Fibroblast of lung (primary cell): ENCODE measurements at regions not wholly inside any gene's neighbourhood (a gene's known extent, or its start where the extent isn't known, plus 50 kb on each side); places are given as distances from the start of the nearest gene placed in this dataset.
"Not testable (repeated sequence)": the region's sequence is repeated elsewhere in the genome, so short reads cannot be mapped to it uniquely, and the experiment has no call there.

Experiments used
- DNase-seq, 2 donors: peaks; one replicate each; pipeline versions ENCODE4 v3.0.0 to v3.0.0-alpha.2; 2010; ENCODE audit warnings: low read depth in 2 of 2
- H2AFZ ChIP-seq: 2 replicates; pipeline ENCODE4 v1.5.1; 2012; ENCODE audit warnings: low read length, control low read depth, inconsistent platforms
- H3K27ac ChIP-seq: 2 replicates; pipeline ENCODE4 v1.5.1; 2011; ENCODE audit warnings: low read length, control low read depth; ENCODE audit not compliant: insufficient read depth
- H3K27me3 ChIP-seq: 2 replicates; pipeline ENCODE4 v1.5.1; 2011; ENCODE audit warnings: mild to moderate bottlenecking, low read length; ENCODE audit not compliant: control insufficient read depth, insufficient read depth
- H3K36me3 ChIP-seq: 2 replicates; pipeline ENCODE4 v1.5.1; 2011; ENCODE audit warnings: low read length; ENCODE audit not compliant: control insufficient read depth, insufficient read depth
- H3K4me1 ChIP-seq: 2 replicates; pipeline ENCODE4 v1.5.1; 2011; ENCODE audit warnings: low read length; ENCODE audit not compliant: control insufficient read depth, insufficient read depth; ENCODE audit errors: extremely low read depth
- H3K4me2 ChIP-seq: 2 replicates; pipeline ENCODE4 v1.5.1; 2011; ENCODE audit warnings: low read length, control low read depth; ENCODE audit not compliant: insufficient read depth; ENCODE audit errors: extremely low read depth
- H3K4me3 ChIP-seq, 4 experiments: fragments of 200-600 bp in 1 of 4; sonication (generic) in 1 of 4; replicated peaks in 1 of 4; 2 replicates each; pipeline ENCODE4 v1.5.1; 2011 to 2016; ENCODE audit warnings: low read length in 4 of 4, low read depth in 3 of 4, mild to moderate bottlenecking in 3 of 4, control low read depth in 2 of 4, inconsistent platforms in 1 of 4, mixed read lengths in 1 of 4; ENCODE audit not compliant: insufficient read depth in 1 of 4; ENCODE audit errors: control extremely low read depth in 1 of 4
- H3K79me2 ChIP-seq: 2 replicates; pipeline ENCODE4 v1.5.1; 2012; ENCODE audit warnings: mild to moderate bottlenecking, low read length, inconsistent platforms; ENCODE audit not compliant: control insufficient read depth, insufficient read depth
- H3K9ac ChIP-seq: 2 replicates; pipeline ENCODE4 v1.5.1; 2011; ENCODE audit warnings: mild to moderate bottlenecking, low read length, control low read depth; ENCODE audit not compliant: insufficient read depth
- H3K9me3 ChIP-seq: 2 replicates; pipeline ENCODE4 v1.5.1; 2012; ENCODE audit warnings: low read depth, low read length; ENCODE audit not compliant: control insufficient read depth, insufficient read depth
- H4K20me1 ChIP-seq: 2 replicates; pipeline ENCODE4 v1.5.1; 2011; ENCODE audit warnings: low read length; ENCODE audit not compliant: control insufficient read depth, insufficient read depth; ENCODE audit errors: extremely low read depth
- CTCF ChIP-seq, 2 donors: IDR thresholded peaks in 1 of 2; conservative IDR thresholded peaks in 1 of 2; 1 replicate in 1 of 2; 2 replicates in 1 of 2; pipeline ENCODE4 v1.5.1; 2011 to 2012; ENCODE audit warnings: low read length in 2 of 2, control low read depth in 1 of 2, inconsistent platforms in 1 of 2, low read depth in 1 of 2, mild to moderate bottlenecking in 1 of 2
- EZH2 ChIP-seq: IDR thresholded peaks from 2 replicates; pipeline ENCODE4 v1.5.1; 2012; ENCODE audit warnings: low read length, control low read depth, mild to moderate bottlenecking; ENCODE audit errors: missing control alignments

- H3K27ac ChIP-seq: no peak overlapping the region
- H2AFZ ChIP-seq: no peak overlapping the region
- no peaks in the 10 kb centered on the region for H3K4me1 ChIP-seq
- no peak overlapping the region for H3K4me3 ChIP-seq
- no peak overlapping the region for H3K9ac ChIP-seq
- H4K20me1 ChIP-seq: no peaks in the 10 kb centered on the region
- H3K79me2 ChIP-seq: no peaks in the 10 kb centered on the region
- no peak for DNase-seq
- H3K4me2 ChIP-seq: no peak overlapping the region
- TF ChIP-seq CTCF (conservative IDR thresholded peaks at IDR 0.05 in 1 of 2, IDR thresholded peaks at IDR 0.05 in 1 of 2; ENCODE audit: low read depth in 1 of 2, low read length in 2 of 2) (no peak), EZH2 (no peak)
- no peaks in the 10 kb centered on the region for H3K36me3 ChIP-seq
- H3K9me3 ChIP-seq: no peaks in the 10 kb centered on the region
- no peaks in the 10 kb centered on the region for H3K27me3 ChIP-seq
These were observed 534.1 kb upstream of the GRM7 start for GRCh38 chr3:6326771-6327170.

GRCh38 chr3:6340980-6341325, 520.0 kb upstream of the GRM7 start:
- H3K27ac ChIP-seq, H2AFZ ChIP-seq, H3K27me3 ChIP-seq: not testable (repeated sequence)

GRCh38 chr3:6351752-6352151, 509.2 kb upstream of the GRM7 start:
- H3K27ac ChIP-seq: no peak overlapping the region
- no peaks in the 10 kb centered on the region for H3K36me3 ChIP-seq
- no peaks in the 10 kb centered on the region for H3K9me3 ChIP-seq
- TF ChIP-seq CTCF (conservative IDR thresholded peaks at IDR 0.05 in 1 of 2, IDR thresholded peaks at IDR 0.05 in 1 of 2; ENCODE audit: low read depth in 1 of 2, low read length in 2 of 2): no peak
- no peak for TF ChIP-seq EZH2
- no peak for DNase-seq
- no peak overlapping the region for H2AFZ ChIP-seq
- H3K79me2 ChIP-seq: no peaks in the 10 kb centered on the region
- no peaks in the 10 kb centered on the region for H4K20me1 ChIP-seq
- no peaks in the 10 kb centered on the region for H3K4me1 ChIP-seq
- no peaks in the 10 kb centered on the region for H3K27me3 ChIP-seq
- H3K4me3 ChIP-seq: no peak overlapping the region
- no peak overlapping the region for H3K9ac ChIP-seq
- no peak overlapping the region for H3K4me2 ChIP-seq

More at GRCh38 chr3:6340980-6341325, 520.0 kb upstream of the GRM7 start:
- not testable (repeated sequence) for H3K36me3 ChIP-seq, H3K9me3 ChIP-seq, H4K20me1 ChIP-seq, H3K9ac ChIP-seq, H3K4me3 ChIP-seq, H3K79me2 ChIP-seq, H3K4me1 ChIP-seq, H3K4me2 ChIP-seq, DNase-seq

GRCh38 chr3:6354653-6355052, 506.3 kb upstream of the GRM7 start:
- Histone ChIP-seq H2AFZ (no peak overlapping the region), H3K4me2 (no peak overlapping the region), H3K9me3 (no peaks in the 10 kb centered on the region), H3K27me3 (no peaks in the 10 kb centered on the region), H3K4me3 (no peak overlapping the region), H3K4me1 (no peaks in the 10 kb centered on the region), H3K9ac (no peak overlapping the region), H4K20me1 (no peaks in the 10 kb centered on the region), H3K36me3 (no peaks in the 10 kb centered on the region), H3K79me2 (no peaks in the 10 kb centered on the region), H3K27ac (no peak overlapping the region)
- TF ChIP-seq CTCF (conservative IDR thresholded peaks at IDR 0.05 in 1 of 2, IDR thresholded peaks at IDR 0.05 in 1 of 2; ENCODE audit: low read depth in 1 of 2, low read length in 2 of 2) (no peak), EZH2 (no peak)
- DNase-seq: no peak
